ENCODE measurements at regions not wholly inside any gene's neighbourhood (a gene's known extent, or its start where the extent isn't known, plus 50 kb on each side); places are given as distances from the start of the nearest gene placed in this dataset.

- no peak overlapping the region for H2AFZ ChIP-seq (ENCODE audit: insufficient read depth, low read depth, low read length, poor library complexity, severe bottlenecking)
- no peaks in the 10 kb centered on the region for H4K20me1 ChIP-seq (ENCODE audit: insufficient read depth, low read length)
- H3K4me2 ChIP-seq (replicated peaks; ENCODE audit: extremely low read depth, low read length, poor library complexity, severe bottlenecking) = no peak overlapping the region
- H3K4me1 ChIP-seq (ENCODE audit: control insufficient read depth in 1 of 2, insufficient read depth in 2 of 2, low read length in 2 of 2) = no peaks in the 10 kb centered on the region
- Mint-ChIP-seq H3K36me3 (no peaks in the 10 kb centered on the region), H3K9me3 (peaks cover 0 to 5% (median 0%) of the 10 kb centered on the region in 7 donors), H3K4me1 (no peaks in the 10 kb centered on the region), H3K27me3 (ENCODE audit: low read depth in 3 of 3) (no peaks in the 10 kb centered on the region), H3K4me3 (no peak overlapping the region), H3K27ac (no peak overlapping the region)
- WGBS (ENCODE audit: insufficient coverage) = no CpG with 5 or more reads among the region's 6 CpGs
- DNase-seq = no peak
- no peak for TF ChIP-seq CTCF (IDR thresholded peaks at IDR 0.05)
- H3K27ac ChIP-seq (ENCODE audit: low read depth in 1 of 2, low read length in 2 of 2) = no peak overlapping the region
- H3K9me3 ChIP-seq (replicated peaks in 1 of 2; ENCODE audit: control insufficient read depth in 1 of 2, insufficient read depth in 1 of 2, low read length in 2 of 2) = no peaks in the 10 kb centered on the region
- H3K4me3 ChIP-seq (replicated peaks in 1 of 3; ENCODE audit: low read depth in 2 of 3, low read length in 3 of 3) = no peak overlapping the region
- H3K79me2 ChIP-seq (ENCODE audit: insufficient read depth, low read length) = no peaks in the 10 kb centered on the region
- H3K36me3 ChIP-seq (replicated peaks in 1 of 2; ENCODE audit: control insufficient read depth in 1 of 2, insufficient read depth in 2 of 2, low read length in 2 of 2) = no peaks in the 10 kb centered on the region
- no peaks in the 10 kb centered on the region for H3K27me3 ChIP-seq (ENCODE audit: control insufficient read depth in 2 of 2, insufficient read depth in 2 of 2, low read length in 2 of 2)
- no peak overlapping the region for H3K9ac ChIP-seq (ENCODE audit: insufficient read depth, low read length, poor library complexity, severe bottlenecking)
- intact Hi-C loops (cut with micrococcal nuclease) = no loop called here
Measured at GRCh38 chr2:223363085-223363484, 239.1 kb downstream of the SCG2 start.

GRCh38 chr2:223365158-223365679 is 236.9 kb downstream of the SCG2 start:
- Histone ChIP-seq H3K27me3 (ENCODE audit: control insufficient read depth in 2 of 2, insufficient read depth in 2 of 2, low read length in 2 of 2) (no peaks in the 10 kb centered on the region), H3K36me3 (replicated peaks in 1 of 2; ENCODE audit: control insufficient read depth in 1 of 2, insufficient read depth in 2 of 2, low read length in 2 of 2) (no peaks in the 10 kb centered on the region), H3K79me2 (ENCODE audit: insufficient read depth, low read length) (no peaks in the 10 kb centered on the region), H3K9ac (ENCODE audit: insufficient read depth, low read length, poor library complexity, severe bottlenecking) (no peak overlapping the region), H3K9me3 (replicated peaks in 1 of 2; ENCODE audit: control insufficient read depth in 1 of 2, insufficient read depth in 1 of 2, low read length in 2 of 2) (no peaks in the 10 kb centered on the region), H3K4me1 (ENCODE audit: control insufficient read depth in 1 of 2, insufficient read depth in 2 of 2, low read length in 2 of 2) (no peaks in the 10 kb centered on the region), H4K20me1 (ENCODE audit: insufficient read depth, low read length) (no peaks in the 10 kb centered on the region), H2AFZ (ENCODE audit: insufficient read depth, low read depth, low read length, poor library complexity, severe bottlenecking) (no peak overlapping the region), H3K4me2 (replicated peaks; ENCODE audit: extremely low read depth, low read length, poor library complexity, severe bottlenecking) (no peak overlapping the region), H3K4me3 (replicated peaks in 1 of 3; ENCODE audit: low read depth in 2 of 3, low read length in 3 of 3) (no peak overlapping the region), H3K27ac (ENCODE audit: low read depth in 1 of 2, low read length in 2 of 2) (no peak overlapping the region)
- Mint-ChIP-seq H3K9me3 (peaks cover 0 to 3% (median 0%) of the 10 kb centered on the region in 7 donors), H3K27me3 (ENCODE audit: low read depth in 3 of 3) (peaks cover 0 to 4% (median 0%) of the 10 kb centered on the region in 3 donors), H3K4me3 (no peak overlapping the region), H3K36me3 (no peaks in the 10 kb centered on the region), H3K27ac (no peak overlapping the region), H3K4me1 (no peaks in the 10 kb centered on the region)
- WGBS (ENCODE audit: insufficient coverage) = 34% methylated on average over 2 of the region's 5 CpGs
- intact Hi-C loops (cut with micrococcal nuclease) = no loop called here
- no peak for TF ChIP-seq CTCF (IDR thresholded peaks at IDR 0.05)
- no peak for DNase-seq
